Coronary artery (tissue), 2 donors: ENCODE measurements at regions not wholly inside any gene's neighbourhood (a gene's known extent, or its start where the extent isn't known, plus 50 kb on each side); places are given as distances from the start of the nearest gene placed in this dataset.

Experiments
- DNase-seq: peaks from one replicate; pipeline ENCODE4 v3.0.0-alpha.2; 2017; ENCODE audit warnings: low spot score
- H3K27ac ChIP-seq, 2 donors: fragments of 200-600 bp; sonication (generic); one replicate each; pipeline ENCODE4 v1.5.1; 2016 to 2019
- H3K4me3 ChIP-seq: fragments of 200-600 bp; sonication (generic); 2 replicates; pipeline ENCODE4 v1.5.1; 2016; ENCODE audit warnings: mild to moderate bottlenecking, moderate library complexity
- CTCF ChIP-seq: fragments of 200-600 bp; sonication (generic); IDR thresholded peaks from one replicate; pipeline ENCODE4 v1.5.1; 2019; ENCODE audit warnings: antibody characterized with exemption

- no peak for TF ChIP-seq CTCF
- DNase-seq, result peak; percentile 82
- Histone ChIP-seq H3K4me3 (no peak overlapping the region), H3K27ac (peak overlapping the region; percentile 73 to 83)
Measured at GRCh38 chr2:45256173-45256866, 247.1 kb upstream of the SIX2 start.

GRCh38 chr2:45255563-45255962 is 246.3 kb upstream of the SIX2 start:
- Histone ChIP-seq H3K27ac (peak overlapping the region; percentile 11 to 73), H3K4me3 (no peak overlapping the region)
- no peak for DNase-seq
- no peak for TF ChIP-seq CTCF

GRCh38 chr2:45254025-45254424 is 244.8 kb upstream of the SIX2 start:
- no peak for TF ChIP-seq CTCF
- H3K27ac ChIP-seq, result no peak overlapping the region
- no peak overlapping the region for H3K4me3 ChIP-seq
- DNase-seq, result no peak

GRCh38 chr2:45253151-45253550 is 243.9 kb upstream of the SIX2 start:
- DNase-seq, result no peak
- no peak overlapping the region for H3K27ac ChIP-seq
- no peak overlapping the region for H3K4me3 ChIP-seq
- TF ChIP-seq CTCF, result no peak

- Histone ChIP-seq H3K4me3 (no peak overlapping the region), H3K27ac (no peak overlapping the region)
- TF ChIP-seq CTCF, result no peak
- no peak for DNase-seq
Measured at GRCh38 chr2:45250176-45250575, 240.9 kb upstream of the SIX2 start.

- TF ChIP-seq CTCF, result no peak
- H3K27ac ChIP-seq, result no peak overlapping the region
- DNase-seq, result no peak
- no peak overlapping the region for H3K4me3 ChIP-seq
Measured at GRCh38 chr2:45248214-45248613, 239.0 kb upstream of the SIX2 start.

GRCh38 chr2:45244928-45245327 is 235.7 kb upstream of the SIX2 start:
- TF ChIP-seq CTCF, result no peak
- no peak overlapping the region for H3K27ac ChIP-seq
- no peak overlapping the region for H3K4me3 ChIP-seq
- no peak for DNase-seq
